ENCODE measurements at regions not wholly inside any gene's neighbourhood (a gene's known extent, or its start where the extent isn't known, plus 50 kb on each side); places are given as distances from the start of the nearest gene placed in this dataset.

- TF ChIP-seq CTCF (IDR thresholded peaks at IDR 0.05) (no peak), POLR2A (IDR thresholded peaks at IDR 0.05) (no peak)
Measured at GRCh38 chrY:17223502-17223901, 656.5 kb downstream of the CDY2B start.
